DOHH2 (cell line): ENCODE measurements at regions not wholly inside any gene's neighbourhood (a gene's known extent, or its start where the extent isn't known, plus 50 kb on each side); places are given as distances from the start of the nearest gene placed in this dataset.

ENCODE experiments used
- CTCF ChIP-seq: fragments of 200-600 bp; sonication (generic); IDR thresholded peaks from one replicate; pipeline ENCODE4 v1.5.1; 2014; ENCODE audit warnings: antibody characterized with exemption, mild to moderate bottlenecking, low read depth, low read length; ENCODE audit not compliant: poor library complexity, severe bottlenecking
- EZH2phosphoT487 ChIP-seq: fragments of 200-600 bp; sonication (generic); IDR thresholded peaks from 2 replicates; pipeline ENCODE4 v1.6.1; 2017; ENCODE audit warnings: borderline replicate concordance, mild to moderate bottlenecking, antibody characterized with exemption, low read length, moderate library complexity, mixed read lengths

- no peak for TF ChIP-seq EZH2phosphoT487
- no peak for TF ChIP-seq CTCF
These were observed 411.9 kb upstream of the EDA2R start for GRCh38 chrX:67050760-67051159.
